ENCODE measurements at regions not wholly inside any gene's neighbourhood (a gene's known extent, or its start where the extent isn't known, plus 50 kb on each side); places are given as distances from the start of the nearest gene placed in this dataset.

- TF ChIP-seq CTCF (IDR thresholded peaks at IDR 0.05; ENCODE audit: insufficient read depth, low read length, missing control alignments), result no peak
- DNase-seq (ENCODE audit: low read depth, low spot score), result no peak
- CTCF ChIA-PET, result no interaction called here
- no peak overlapping the region for H3K4me3 ChIP-seq (ENCODE audit: low read depth, low read length)
- POLR2A ChIA-PET, result no interaction called here
These were observed 482.8 kb upstream of the KLHL29 start for GRCh38 chr2:22902180-22902550.

DNA sequence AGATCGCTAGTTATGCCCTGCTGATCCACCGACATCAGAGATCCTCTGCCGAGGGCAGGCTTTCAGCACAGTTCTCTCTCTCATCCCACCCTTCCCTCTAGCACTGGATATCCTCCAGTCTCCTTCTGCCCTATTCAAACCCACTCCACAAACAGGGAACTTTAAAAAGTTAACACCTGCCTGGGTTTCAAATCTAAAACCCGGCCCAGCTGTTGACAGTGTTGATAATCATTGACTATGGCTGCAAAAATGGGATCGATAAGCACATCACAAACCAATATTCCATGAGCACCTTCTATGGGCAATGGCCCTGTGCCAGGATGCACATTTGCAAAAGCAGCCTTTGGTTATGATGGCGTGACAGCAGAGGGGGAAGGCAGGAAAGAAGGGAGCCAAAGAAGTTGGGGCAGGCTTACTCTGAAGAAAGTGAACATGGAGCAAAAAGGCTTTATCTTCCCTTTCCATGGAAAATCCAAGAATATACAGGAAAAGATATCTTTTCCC, 482.3 kb upstream of the KLHL29 start:
- CTCF ChIA-PET, result no interaction called here
- no peak for DNase-seq (ENCODE audit: low read depth, low spot score)
- TF ChIP-seq CTCF (IDR thresholded peaks at IDR 0.05; ENCODE audit: insufficient read depth, low read length, missing control alignments), result no peak
- POLR2A ChIA-PET, result no interaction called here
- H3K4me3 ChIP-seq (ENCODE audit: low read depth, low read length), result no peak overlapping the region

- ChIA-PET CTCF (no interaction called here), POLR2A (no interaction called here)
- no peak overlapping the region for H3K4me3 ChIP-seq (ENCODE audit: low read depth, low read length)
- no peak for DNase-seq (ENCODE audit: low read depth, low spot score)
- no peak for TF ChIP-seq CTCF (IDR thresholded peaks at IDR 0.05; ENCODE audit: insufficient read depth, low read length, missing control alignments)
These were observed 481.4 kb upstream of the KLHL29 start for GRCh38 chr2:22903616-22904015.

GRCh38 chr2:22904126-22904684, 480.8 kb upstream of the KLHL29 start:
- ChIA-PET CTCF (no interaction called here), POLR2A (no interaction called here)
- no peak for DNase-seq (ENCODE audit: low read depth, low spot score)
- no peak overlapping the region for H3K4me3 ChIP-seq (ENCODE audit: low read depth, low read length)
- TF ChIP-seq CTCF (IDR thresholded peaks at IDR 0.05; ENCODE audit: insufficient read depth, low read length, missing control alignments), result no peak

DNA sequence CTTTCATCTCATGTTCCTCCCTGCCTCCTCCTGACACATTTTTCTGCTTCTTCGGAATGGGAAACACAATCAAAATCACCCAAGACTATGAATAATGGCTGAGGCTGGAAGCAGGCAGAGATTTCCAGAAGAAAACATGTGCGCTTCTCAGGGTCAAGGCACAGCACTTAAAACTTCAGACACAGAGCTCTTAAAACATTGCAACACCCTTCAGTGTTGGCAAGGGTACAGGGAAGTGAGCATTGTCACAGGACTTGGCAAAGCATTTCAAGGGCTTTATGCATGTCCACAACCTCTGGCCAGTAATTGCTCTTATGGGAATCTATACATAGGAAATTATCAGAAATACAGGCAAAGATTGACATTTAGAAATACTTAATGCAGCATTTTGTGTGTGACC, 477.6 kb upstream of the KLHL29 start:
- DNase-seq (ENCODE audit: low read depth, low spot score), result no peak
- ChIA-PET POLR2A (no interaction called here), CTCF (no interaction called here)
- no peak for TF ChIP-seq CTCF (IDR thresholded peaks at IDR 0.05; ENCODE audit: insufficient read depth, low read length, missing control alignments)
- no peak overlapping the region for H3K4me3 ChIP-seq (ENCODE audit: low read depth, low read length)

- DNase-seq (ENCODE audit: low read depth, low spot score), result no peak
- TF ChIP-seq CTCF (IDR thresholded peaks at IDR 0.05; ENCODE audit: insufficient read depth, low read length, missing control alignments), result no peak
- H3K4me3 ChIP-seq (ENCODE audit: low read depth, low read length), result no peak overlapping the region
- CTCF ChIA-PET, result no interaction called here
- POLR2A ChIA-PET, result no interaction called here
These were observed 472.6 kb upstream of the KLHL29 start for GRCh38 chr2:22912398-22912797.

All from AG04449 (cell line).